ENCODE measurements at regions not wholly inside any gene's neighbourhood (a gene's known extent, or its start where the extent isn't known, plus 50 kb on each side); places are given as distances from the start of the nearest gene placed in this dataset.

GRCh38 chr7:35512716-35513115 is 182.2 kb downstream of the HERPUD2 start:
- peaks cover 2% of the 10 kb centered on the region for H3K27me3 ChIP-seq (ENCODE audit: insufficient read depth, low read length)
- H3K4me1 Mint-ChIP-seq (ENCODE audit: low read depth, unreplicated experiment): no peaks in the 10 kb centered on the region
- no peaks in the 10 kb centered on the region for H4K20me1 ChIP-seq (ENCODE audit: insufficient read depth, low read length)
- no peaks in the 10 kb centered on the region for H3K9me3 ChIP-seq (ENCODE audit: insufficient read depth, low read depth, low read length)
- no peaks in the 10 kb centered on the region for H3K36me3 Mint-ChIP-seq (ENCODE audit: low read depth, unreplicated experiment)
- no peak overlapping the region for H3K4me2 ChIP-seq (ENCODE audit: low read length)
- H3K27ac Mint-ChIP-seq (ENCODE audit: unreplicated experiment): no peak overlapping the region
- no peak overlapping the region for H3K4me3 ChIP-seq (ENCODE audit: insufficient read depth, low read depth, low read length)
- no peaks in the 10 kb centered on the region for H3K36me3 ChIP-seq (ENCODE audit: insufficient read depth, low read length)
- TF ChIP-seq EZH2 (IDR thresholded peaks at IDR 0.05; ENCODE audit: insufficient read depth, low read length) (no peak), CTCF (IDR thresholded peaks at IDR 0.05; ENCODE audit: insufficient read depth, low read depth, low read length) (no peak)
- H3K27ac ChIP-seq (ENCODE audit: low read depth, low read length): no peak overlapping the region
- peaks cover 9% of the 10 kb centered on the region for H3K27me3 Mint-ChIP-seq (ENCODE audit: low read depth, unreplicated experiment)
- no peak overlapping the region for H2AFZ ChIP-seq (ENCODE audit: low read depth, low read length)
- H3K79me2 ChIP-seq (ENCODE audit: insufficient read depth, low read length): no peaks in the 10 kb centered on the region
- FAIRE-seq: no peak
- no peaks in the 10 kb centered on the region for H3K4me1 ChIP-seq (ENCODE audit: insufficient read depth, low read length)
- H3K4me3 Mint-ChIP-seq (ENCODE audit: unreplicated experiment): no peak overlapping the region
- H3K9ac ChIP-seq (ENCODE audit: low read length): no peak overlapping the region
- no peak for DNase-seq (ENCODE audit: low read depth)
- no peaks in the 10 kb centered on the region for H3K9me3 Mint-ChIP-seq (ENCODE audit: unreplicated experiment)

GRCh38 chr7:35508623-35509400 is 186.1 kb downstream of the HERPUD2 start:
- Histone ChIP-seq H3K4me3 (ENCODE audit: insufficient read depth, low read depth, low read length) (no peak overlapping the region), H2AFZ (ENCODE audit: low read depth, low read length) (no peak overlapping the region), H3K27me3 (ENCODE audit: insufficient read depth, low read length) (no peaks in the 10 kb centered on the region), H3K27ac (ENCODE audit: low read depth, low read length) (no peak overlapping the region), H3K9ac (ENCODE audit: low read length) (no peak overlapping the region), H4K20me1 (ENCODE audit: insufficient read depth, low read length) (no peaks in the 10 kb centered on the region), H3K79me2 (ENCODE audit: insufficient read depth, low read length) (no peaks in the 10 kb centered on the region), H3K4me1 (ENCODE audit: insufficient read depth, low read length) (no peaks in the 10 kb centered on the region), H3K9me3 (ENCODE audit: insufficient read depth, low read depth, low read length) (no peaks in the 10 kb centered on the region), H3K4me2 (ENCODE audit: low read length) (no peak overlapping the region), H3K36me3 (ENCODE audit: insufficient read depth, low read length) (no peaks in the 10 kb centered on the region)
- FAIRE-seq (no peak), DNase-seq (ENCODE audit: low read depth) (no peak)
- H3K27ac Mint-ChIP-seq (ENCODE audit: unreplicated experiment): no peak overlapping the region
- H3K9me3 Mint-ChIP-seq (ENCODE audit: unreplicated experiment): peaks cover 6% of the 10 kb centered on the region
- H3K4me3 Mint-ChIP-seq (ENCODE audit: unreplicated experiment): no peak overlapping the region
- H3K4me1 Mint-ChIP-seq (ENCODE audit: low read depth, unreplicated experiment): peaks cover 1% of the 10 kb centered on the region
- no peak for TF ChIP-seq CTCF (IDR thresholded peaks at IDR 0.05; ENCODE audit: insufficient read depth, low read depth, low read length)
- no peaks in the 10 kb centered on the region for H3K36me3 Mint-ChIP-seq (ENCODE audit: low read depth, unreplicated experiment)
- H3K27me3 Mint-ChIP-seq (ENCODE audit: low read depth, unreplicated experiment): peaks cover 11% of the 10 kb centered on the region

- Histone ChIP-seq H2AFZ (ENCODE audit: low read depth, low read length) (no peak overlapping the region), H3K36me3 (ENCODE audit: insufficient read depth, low read length) (no peaks in the 10 kb centered on the region), H3K27ac (ENCODE audit: low read depth, low read length) (no peak overlapping the region), H3K9ac (ENCODE audit: low read length) (no peak overlapping the region), H3K27me3 (ENCODE audit: insufficient read depth, low read length) (no peaks in the 10 kb centered on the region), H3K9me3 (ENCODE audit: insufficient read depth, low read depth, low read length) (no peaks in the 10 kb centered on the region), H4K20me1 (ENCODE audit: insufficient read depth, low read length) (no peaks in the 10 kb centered on the region), H3K79me2 (ENCODE audit: insufficient read depth, low read length) (no peaks in the 10 kb centered on the region), H3K4me1 (ENCODE audit: insufficient read depth, low read length) (no peaks in the 10 kb centered on the region), H3K4me3 (ENCODE audit: insufficient read depth, low read depth, low read length) (no peak overlapping the region), H3K4me2 (ENCODE audit: low read length) (no peak overlapping the region)
- FAIRE-seq: no peak
- Mint-ChIP-seq H3K4me3 (ENCODE audit: unreplicated experiment) (no peak overlapping the region), H3K9me3 (ENCODE audit: unreplicated experiment) (peaks cover 6% of the 10 kb centered on the region), H3K27ac (ENCODE audit: unreplicated experiment) (no peak overlapping the region), H3K4me1 (ENCODE audit: low read depth, unreplicated experiment) (peaks cover 4% of the 10 kb centered on the region), H3K36me3 (ENCODE audit: low read depth, unreplicated experiment) (no peaks in the 10 kb centered on the region), H3K27me3 (ENCODE audit: low read depth, unreplicated experiment) (peaks cover 6% of the 10 kb centered on the region)
- DNase-seq (ENCODE audit: low read depth): no peak
- TF ChIP-seq CTCF (IDR thresholded peaks at IDR 0.05; ENCODE audit: insufficient read depth, low read depth, low read length): no peak
- no peak for TF ChIP-seq EZH2 (IDR thresholded peaks at IDR 0.05; ENCODE audit: insufficient read depth, low read length)
These were observed 189.9 kb downstream of the HERPUD2 start for GRCh38 chr7:35505066-35505465.
